ENCODE measurements at regions not wholly inside any gene's neighbourhood (a gene's known extent, or its start where the extent isn't known, plus 50 kb on each side); places are given as distances from the start of the nearest gene placed in this dataset.

DNA sequence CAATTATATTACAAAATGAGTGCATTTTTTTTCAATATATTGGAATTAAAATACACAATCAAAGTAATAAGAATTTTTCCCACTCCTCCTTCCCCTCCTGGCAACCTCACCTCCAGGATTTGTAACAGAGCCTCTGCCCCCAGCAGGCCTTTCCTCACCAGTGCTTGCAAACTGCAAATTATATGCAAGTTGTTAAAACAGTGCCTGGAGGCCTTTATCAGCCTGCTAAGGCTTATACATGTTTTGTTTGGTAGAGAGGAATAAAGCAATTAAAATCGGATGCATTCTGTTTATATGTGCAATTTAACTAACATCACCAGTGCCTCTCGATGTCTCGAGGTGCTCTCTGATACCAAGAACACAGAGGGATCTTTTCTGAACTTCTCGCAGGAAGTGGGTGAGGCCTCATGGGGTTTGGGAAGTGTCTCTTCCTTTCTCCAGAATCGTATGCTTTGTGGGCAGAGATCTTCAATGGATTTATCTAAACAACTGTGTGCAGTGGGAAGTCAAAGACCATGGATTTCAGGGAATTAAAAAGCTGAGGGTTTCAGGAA is 186.8 kb downstream of the CDH26 start:
- intact Hi-C loops (cut with DNase I; ENCODE audit: low total_unique reads) = no loop called here
- WGBS, 2 donors = 42 to 51% methylated on average over 5 of the region's 5 CpGs

DNA sequence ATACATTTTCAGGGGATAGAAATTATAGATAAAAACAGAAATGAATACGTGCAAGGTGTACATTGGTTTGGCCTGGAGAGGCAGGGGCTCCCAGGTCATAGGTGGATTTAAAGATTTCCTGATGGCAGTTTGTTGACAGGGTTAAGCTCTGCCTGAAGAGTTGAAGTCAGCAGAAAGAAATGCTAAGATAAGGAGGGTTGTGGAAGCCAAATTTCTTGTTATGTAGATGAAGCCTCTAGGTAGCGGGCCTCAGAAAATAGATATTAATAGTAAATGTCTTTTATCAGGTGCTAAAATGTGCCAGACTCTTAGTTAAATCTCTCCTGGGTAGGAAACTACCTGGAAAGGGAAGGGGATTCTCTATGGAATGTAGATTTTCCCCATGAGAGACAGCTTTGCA is 188.8 kb downstream of the CDH26 start:
- H3K4me3 ChIP-seq (ENCODE audit: low read depth, poor library complexity, severe bottlenecking) = no peak overlapping the region
- 86% methylated on average over 2 of the region's 2 CpGs for WGBS, 2 donors
- intact Hi-C loops (cut with DNase I; ENCODE audit: low total_unique reads) = no loop called here
- TF ChIP-seq, protein P1, sequence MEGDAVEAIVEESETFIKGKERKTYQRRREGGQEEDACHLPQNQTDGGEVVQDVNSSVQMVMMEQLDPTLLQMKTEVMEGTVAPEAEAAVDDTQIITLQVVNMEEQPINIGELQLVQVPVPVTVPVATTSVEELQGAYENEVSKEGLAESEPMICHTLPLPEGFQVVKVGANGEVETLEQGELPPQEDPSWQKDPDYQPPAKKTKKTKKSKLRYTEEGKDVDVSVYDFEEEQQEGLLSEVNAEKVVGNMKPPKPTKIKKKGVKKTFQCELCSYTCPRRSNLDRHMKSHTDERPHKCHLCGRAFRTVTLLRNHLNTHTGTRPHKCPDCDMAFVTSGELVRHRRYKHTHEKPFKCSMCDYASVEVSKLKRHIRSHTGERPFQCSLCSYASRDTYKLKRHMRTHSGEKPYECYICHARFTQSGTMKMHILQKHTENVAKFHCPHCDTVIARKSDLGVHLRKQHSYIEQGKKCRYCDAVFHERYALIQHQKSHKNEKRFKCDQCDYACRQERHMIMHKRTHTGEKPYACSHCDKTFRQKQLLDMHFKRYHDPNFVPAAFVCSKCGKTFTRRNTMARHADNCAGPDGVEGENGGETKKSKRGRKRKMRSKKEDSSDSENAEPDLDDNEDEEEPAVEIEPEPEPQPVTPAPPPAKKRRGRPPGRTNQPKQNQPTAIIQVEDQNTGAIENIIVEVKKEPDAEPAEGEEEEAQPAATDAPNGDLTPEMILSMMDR (IDR thresholded peaks at IDR 0.05) = no peak
- no peak for TF ChIP-seq POLR2A (IDR thresholded peaks at IDR 0.05)
- no peak for DNase-seq (ENCODE audit: low spot score in 2 of 2)

More for the DNA sequence above, 186.8 kb downstream of the CDH26 start:
- DNase-seq (ENCODE audit: low spot score in 2 of 2) = no peak
- TF ChIP-seq, protein P1 (IDR thresholded peaks at IDR 0.05) = no peak
- TF ChIP-seq POLR2A (IDR thresholded peaks at IDR 0.05) = no peak
- H3K4me3 ChIP-seq (ENCODE audit: low read depth, poor library complexity, severe bottlenecking) = no peak overlapping the region

DNA sequence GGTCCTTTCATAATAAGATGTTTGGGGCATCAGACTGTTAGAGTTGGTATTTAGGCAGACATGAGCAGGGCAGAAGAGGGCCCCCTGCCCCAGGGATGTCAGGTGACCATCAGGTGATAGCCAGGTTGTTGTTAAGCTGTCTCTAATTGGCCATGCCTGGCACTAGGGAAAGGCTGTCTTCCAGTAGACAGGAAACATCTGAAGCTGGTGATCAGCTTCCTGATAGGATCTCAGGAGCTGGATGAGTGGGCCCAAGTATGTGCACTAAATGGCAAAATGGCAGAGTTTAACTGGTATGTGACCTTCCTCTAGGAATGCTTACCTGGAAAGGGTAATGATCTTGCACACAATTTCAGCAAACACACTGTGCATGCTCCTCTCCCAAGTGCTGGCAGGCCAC is 190.7 kb downstream of the CDH26 start:
- DNase-seq (ENCODE audit: low spot score in 2 of 2) = no peak
- no peak for TF ChIP-seq POLR2A (IDR thresholded peaks at IDR 0.05)
- TF ChIP-seq, protein P1 (IDR thresholded peaks at IDR 0.05) = no peak
- H3K4me3 ChIP-seq (ENCODE audit: low read depth, poor library complexity, severe bottlenecking) = no peak overlapping the region
- intact Hi-C loops (cut with DNase I; ENCODE audit: low total_unique reads) = no loop called here

DNA sequence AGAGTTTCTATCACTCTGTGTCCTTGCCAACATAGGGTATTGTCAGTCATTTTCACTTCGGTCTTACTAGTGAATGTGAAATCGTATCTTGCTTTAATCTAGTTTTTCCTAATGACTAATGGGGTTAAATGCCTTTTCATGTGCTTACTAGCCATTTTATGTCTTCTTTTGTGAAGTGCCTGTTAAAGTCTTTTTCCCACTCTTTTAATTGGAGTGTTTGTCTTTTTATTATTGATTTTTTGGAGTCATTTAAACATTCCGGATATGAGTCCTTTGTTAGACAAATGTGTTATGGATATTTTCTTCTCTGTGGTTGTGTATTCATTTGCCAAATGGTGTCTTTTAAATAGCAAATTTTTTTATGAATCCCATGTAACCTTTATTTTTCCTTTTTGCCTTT is 194.6 kb downstream of the CDH26 start:
- 61 to 74% methylated on average over 3 of the region's 3 CpGs for WGBS, 2 donors
- DNase-seq (ENCODE audit: low spot score in 2 of 2) = no peak
- no peak overlapping the region for H3K4me3 ChIP-seq (ENCODE audit: low read depth, poor library complexity, severe bottlenecking)
- intact Hi-C loops (cut with DNase I; ENCODE audit: low total_unique reads) = no loop called here
- TF ChIP-seq POLR2A (IDR thresholded peaks at IDR 0.05) = no peak
- TF ChIP-seq, protein P1 (IDR thresholded peaks at IDR 0.05) = no peak

DNA sequence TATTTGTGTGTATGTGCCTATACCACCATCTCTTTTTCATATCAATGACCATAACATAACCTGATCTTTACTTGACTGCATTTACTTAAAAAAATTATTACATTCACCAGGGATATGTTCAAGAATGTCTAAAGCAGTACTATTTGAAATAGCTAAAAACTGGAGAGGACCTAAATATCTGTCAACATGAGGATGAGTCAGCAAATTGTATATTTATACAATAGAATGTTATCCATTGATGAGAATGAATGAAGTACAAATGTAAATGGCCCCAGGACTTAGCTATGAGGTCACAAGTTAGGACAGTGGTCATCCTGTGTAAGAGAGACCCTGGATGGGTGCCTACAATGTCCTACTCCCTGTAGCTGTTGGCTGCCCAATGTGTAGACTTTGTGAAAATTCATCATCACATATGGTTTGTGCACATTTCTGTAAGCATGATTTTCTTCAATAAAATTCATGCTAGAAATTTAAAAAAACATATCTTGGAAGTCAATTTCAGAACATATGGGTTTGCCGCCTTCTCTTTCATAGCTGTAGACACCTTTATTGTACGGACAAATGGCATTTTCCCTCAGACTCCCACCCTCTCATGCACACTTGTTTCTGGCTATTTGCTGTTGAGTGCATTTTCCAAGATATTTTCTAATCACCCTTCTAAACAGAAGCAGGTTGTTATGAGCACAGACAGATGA is 202.4 kb downstream of the CDH26 start:
- DNase-seq (ENCODE audit: low spot score in 2 of 2) = no peak
- TF ChIP-seq POLR2A (IDR thresholded peaks at IDR 0.05) = no peak
- TF ChIP-seq, protein P1 (IDR thresholded peaks at IDR 0.05) = no peak
- intact Hi-C loops (cut with DNase I; ENCODE audit: low total_unique reads) = no loop called here
- no peak overlapping the region for H3K4me3 ChIP-seq (ENCODE audit: low read depth, poor library complexity, severe bottlenecking)
- WGBS, 2 donors = 70 to 89% methylated on average over 2 of the region's 2 CpGs

DNA sequence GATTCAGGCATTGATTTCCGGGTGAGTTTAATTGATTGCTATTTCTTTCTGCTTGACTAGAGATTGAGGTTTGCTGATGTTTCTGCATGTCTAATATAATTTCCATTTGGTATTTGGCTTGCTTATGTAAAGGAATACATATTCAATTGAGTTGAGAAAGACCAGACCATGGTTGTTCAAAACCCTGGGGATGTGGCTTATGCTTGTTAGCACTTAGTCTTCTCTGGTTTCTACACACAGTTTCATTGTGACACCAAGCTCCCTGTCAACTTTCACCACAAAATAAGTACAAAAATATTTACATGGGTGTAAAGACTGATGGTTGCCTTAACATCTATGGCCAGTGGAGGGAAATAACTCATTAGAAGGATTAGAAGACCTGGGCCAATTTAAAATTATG is 209.6 kb downstream of the CDH26 start:
- WGBS, 2 donors = 81 to 85% methylated on average over 1 of the region's 1 CpG
- no peak for DNase-seq (ENCODE audit: low spot score in 2 of 2)
- TF ChIP-seq, protein P1 (IDR thresholded peaks at IDR 0.05) = no peak
- no peak for TF ChIP-seq POLR2A (IDR thresholded peaks at IDR 0.05)
- no peak overlapping the region for H3K4me3 ChIP-seq (ENCODE audit: low read depth, poor library complexity, severe bottlenecking)
- intact Hi-C loops (cut with DNase I; ENCODE audit: low total_unique reads) = no loop called here

Data from lower leg skin (tissue), 4 donors.